ENCODE measurements at regions not wholly inside any gene's neighbourhood (a gene's known extent, or its start where the extent isn't known, plus 50 kb on each side); places are given as distances from the start of the nearest gene placed in this dataset.

- H3K4me1 ChIP-seq (ENCODE audit: control insufficient read depth in 5 of 5, insufficient read depth in 5 of 5, low read length in 5 of 5) = no peaks in the 10 kb centered on the region
- H3K4me3 ChIP-seq = no peak overlapping the region
- no peak overlapping the region for H3K27ac ChIP-seq (ENCODE audit: low read depth in 1 of 2, low read length in 1 of 2)
- ATAC-seq (ENCODE audit: insufficient read depth, low FRiP score) (no peak), DNase-seq (no peak)
- no peak for TF ChIP-seq CTCF (IDR thresholded peaks at IDR 0.05; ENCODE audit: control extremely low read depth, extremely low read depth)
- H3K27me3 ChIP-seq (ENCODE audit: control insufficient read depth in 3 of 3, insufficient read depth in 3 of 3, low read length in 2 of 3) = no peaks in the 10 kb centered on the region
- peaks cover 0 to 3% (median 0%) of the 10 kb centered on the region in 4 donors for H3K9me3 ChIP-seq (ENCODE audit: control insufficient read depth in 4 of 4, insufficient read depth in 3 of 4, low read length in 3 of 4)
- no peaks in the 10 kb centered on the region for H3K36me3 ChIP-seq (ENCODE audit: control insufficient read depth in 4 of 4, insufficient read depth in 4 of 4, low read length in 4 of 4)
- H3K9ac ChIP-seq (ENCODE audit: insufficient read depth in 1 of 2, low read length in 2 of 2) = no peak overlapping the region
Observed at GRCh38 chr1:79885101-79885500, 878.6 kb upstream of the ADGRL4 start.

- Histone ChIP-seq H3K9me3 (ENCODE audit: control insufficient read depth in 4 of 4, insufficient read depth in 3 of 4, low read length in 3 of 4) (peaks cover 0 to 9% (median 0%) of the 10 kb centered on the region in 4 donors), H3K9ac (ENCODE audit: insufficient read depth in 1 of 2, low read length in 2 of 2) (no peak overlapping the region), H3K27ac (ENCODE audit: low read depth in 1 of 2, low read length in 1 of 2) (no peak overlapping the region), H3K27me3 (ENCODE audit: control insufficient read depth in 3 of 3, insufficient read depth in 3 of 3, low read length in 2 of 3) (no peaks in the 10 kb centered on the region), H3K4me1 (ENCODE audit: control insufficient read depth in 5 of 5, insufficient read depth in 5 of 5, low read length in 5 of 5) (peaks cover 0 to 2% (median 0%) of the 10 kb centered on the region in 5 donors), H3K36me3 (ENCODE audit: control insufficient read depth in 4 of 4, insufficient read depth in 4 of 4, low read length in 4 of 4) (no peaks in the 10 kb centered on the region), H3K4me3 (no peak overlapping the region)
- DNase-seq (no peak), ATAC-seq (ENCODE audit: insufficient read depth, low FRiP score) (no peak)
- no peak for TF ChIP-seq CTCF (IDR thresholded peaks at IDR 0.05; ENCODE audit: control extremely low read depth, extremely low read depth)
- 64 to 87% methylated on average over 2 of the region's 2 CpGs for WGBS, 2 donors
Observed at GRCh38 chr1:79877086-79877485, 870.6 kb upstream of the ADGRL4 start.

GRCh38 chr1:79875187-79875586 lies 868.7 kb upstream of the ADGRL4 start:
- H3K4me1 ChIP-seq (ENCODE audit: control insufficient read depth in 5 of 5, insufficient read depth in 5 of 5, low read length in 5 of 5) = peaks cover 0 to 2% (median 0%) of the 10 kb centered on the region in 5 donors
- WGBS, 2 donors = 88 to 89% methylated on average over 5 of the region's 5 CpGs
- ATAC-seq (ENCODE audit: insufficient read depth, low FRiP score) = no peak
- H3K9ac ChIP-seq (ENCODE audit: insufficient read depth in 1 of 2, low read length in 2 of 2) = no peak overlapping the region
- no peak overlapping the region for H3K4me3 ChIP-seq
- H3K9me3 ChIP-seq (ENCODE audit: control insufficient read depth in 4 of 4, insufficient read depth in 3 of 4, low read length in 3 of 4) = peaks cover 0 to 9% (median 0%) of the 10 kb centered on the region in 4 donors
- no peak for TF ChIP-seq CTCF (IDR thresholded peaks at IDR 0.05; ENCODE audit: control extremely low read depth, extremely low read depth)
- H3K27me3 ChIP-seq (ENCODE audit: control insufficient read depth in 3 of 3, insufficient read depth in 3 of 3, low read length in 2 of 3) = no peaks in the 10 kb centered on the region
- no peak overlapping the region for H3K27ac ChIP-seq (ENCODE audit: low read depth in 1 of 2, low read length in 1 of 2)
- H3K36me3 ChIP-seq (ENCODE audit: control insufficient read depth in 4 of 4, insufficient read depth in 4 of 4, low read length in 4 of 4) = no peaks in the 10 kb centered on the region
- DNase-seq = no peak

- no peak for TF ChIP-seq CTCF (IDR thresholded peaks at IDR 0.05; ENCODE audit: control extremely low read depth, extremely low read depth)
- H3K27me3 ChIP-seq (ENCODE audit: control insufficient read depth in 3 of 3, insufficient read depth in 3 of 3, low read length in 2 of 3) = no peaks in the 10 kb centered on the region
- no peak for ATAC-seq (ENCODE audit: insufficient read depth, low FRiP score)
- H3K27ac ChIP-seq (ENCODE audit: low read depth in 1 of 2, low read length in 1 of 2) = no peak overlapping the region
- no peak overlapping the region for H3K9ac ChIP-seq (ENCODE audit: insufficient read depth in 1 of 2, low read length in 2 of 2)
- peak in 1 of 3 donors; percentile 9 for DNase-seq
- peaks cover 0 to 9% (median 0%) of the 10 kb centered on the region in 4 donors for H3K9me3 ChIP-seq (ENCODE audit: control insufficient read depth in 4 of 4, insufficient read depth in 3 of 4, low read length in 3 of 4)
- 80 to 88% methylated on average over 3 of the region's 3 CpGs for WGBS, 2 donors
- no peak overlapping the region for H3K4me3 ChIP-seq
- H3K4me1 ChIP-seq (ENCODE audit: control insufficient read depth in 5 of 5, insufficient read depth in 5 of 5, low read length in 5 of 5) = peaks cover 0 to 2% (median 0%) of the 10 kb centered on the region in 5 donors
- H3K36me3 ChIP-seq (ENCODE audit: control insufficient read depth in 4 of 4, insufficient read depth in 4 of 4, low read length in 4 of 4) = no peaks in the 10 kb centered on the region
Observed at GRCh38 chr1:79874289-79874688, 867.8 kb upstream of the ADGRL4 start.

All from lung (tissue), 11 donors.